ENCODE measurements at regions not wholly inside any gene's neighbourhood (a gene's known extent, or its start where the extent isn't known, plus 50 kb on each side); places are given as distances from the start of the nearest gene placed in this dataset.

- TF ChIP-seq USF2 (IDR thresholded peaks at IDR 0.05; ENCODE audit: low read length) (no peak), CBX8 (IDR thresholded peaks at IDR 0.05; ENCODE audit: borderline replicate concordance, low read depth, low read length) (no peak), RXRA (IDR thresholded peaks at IDR 0.05; ENCODE audit: insufficient read depth, low read depth, low read length) (no peak)
Measured at GRCh38 chr2:11072550-11072949, 82.7 kb upstream of the SLC66A3 start (continued).

Measured in H1 (cell line).